Activated naive CD4-positive, alpha-beta T cell (primary cell): ENCODE measurements at regions not wholly inside any gene's neighbourhood (a gene's known extent, or its start where the extent isn't known, plus 50 kb on each side); places are given as distances from the start of the nearest gene placed in this dataset.

Experiments used
- DNase-seq, 4 experiments: peaks; one replicate each; lab custom pipeline; 2025; lab: John Stamatoyannopoulos, UW

DNA sequence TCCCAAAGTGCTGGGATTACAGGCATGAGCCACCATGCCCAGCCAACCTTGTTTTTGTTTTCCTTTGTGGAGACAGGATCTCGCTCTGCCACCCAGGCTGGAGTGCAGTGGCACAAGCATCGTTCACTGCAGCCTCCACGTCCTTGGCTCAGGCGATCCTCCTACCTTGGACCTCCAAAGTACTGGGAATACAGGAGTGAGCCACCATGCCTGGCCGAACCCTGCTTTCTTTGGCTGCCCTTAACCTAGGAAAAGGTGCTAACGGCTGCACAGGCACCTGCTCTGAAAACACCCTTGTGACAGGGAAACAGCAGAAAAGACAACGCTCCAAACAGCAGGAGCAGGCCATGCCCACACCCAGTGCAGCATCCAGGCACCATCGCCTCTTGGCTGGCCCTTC lies 71.9 kb downstream of the OAT start:
- no peak for DNase-seq

- DNase-seq: no peak
These were observed 73.2 kb downstream of the OAT start for GRCh38 chr10:124345521-124345920.

GRCh38 chr10:124344931-124345330 lies 73.8 kb downstream of the OAT start:
- DNase-seq: no peak

- no peak for DNase-seq
These were observed 74.5 kb downstream of the OAT start for GRCh38 chr10:124344266-124344590.

- DNase-seq: no peak
These were observed 75.1 kb downstream of the OAT start for GRCh38 chr10:124343351-124344265.

- no peak for DNase-seq
These were observed 75.9 kb downstream of the OAT start for GRCh38 chr10:124342821-124343170.

- no peak for DNase-seq
These were observed 76.4 kb downstream of the OAT start for GRCh38 chr10:124342136-124342820.

- DNase-seq: no peak
These were observed 77.0 kb downstream of the OAT start for GRCh38 chr10:124341768-124342135.

DNA sequence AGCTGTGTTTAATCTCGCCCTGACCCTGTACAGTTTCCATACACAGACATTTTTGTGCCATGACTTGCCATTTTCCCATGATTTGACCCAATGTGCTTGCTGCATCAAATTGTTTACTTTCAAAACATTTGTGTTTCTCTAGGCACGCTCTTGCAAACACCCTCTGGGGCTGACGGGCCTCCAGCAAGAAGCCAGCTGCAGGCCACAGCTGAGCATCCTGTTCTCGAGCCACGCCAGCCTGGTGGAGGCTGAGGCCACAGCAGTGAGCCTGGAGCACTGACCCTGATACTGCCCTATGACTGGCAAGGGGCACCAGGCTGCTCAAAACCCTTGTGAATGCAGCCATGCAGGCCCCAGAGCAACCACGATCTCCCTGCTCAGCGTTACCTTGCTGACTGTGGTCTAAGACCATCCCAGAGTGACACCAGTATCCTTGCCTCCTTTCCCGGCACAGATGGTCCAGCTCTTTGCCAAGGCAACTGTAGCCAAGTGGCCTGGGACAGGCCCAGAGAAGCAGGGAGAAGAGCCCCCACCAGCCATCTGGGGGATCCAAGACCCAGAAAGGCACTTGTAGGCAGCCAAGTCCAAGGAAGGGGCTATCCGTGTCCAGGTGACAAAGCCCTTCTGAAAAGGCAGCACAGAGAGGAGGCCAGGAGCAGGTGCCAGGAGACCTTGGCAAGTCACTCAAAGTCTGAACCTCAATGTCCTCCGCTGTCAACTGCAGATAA lies 78.5 kb downstream of the OAT start:
- no peak for DNase-seq

DNA sequence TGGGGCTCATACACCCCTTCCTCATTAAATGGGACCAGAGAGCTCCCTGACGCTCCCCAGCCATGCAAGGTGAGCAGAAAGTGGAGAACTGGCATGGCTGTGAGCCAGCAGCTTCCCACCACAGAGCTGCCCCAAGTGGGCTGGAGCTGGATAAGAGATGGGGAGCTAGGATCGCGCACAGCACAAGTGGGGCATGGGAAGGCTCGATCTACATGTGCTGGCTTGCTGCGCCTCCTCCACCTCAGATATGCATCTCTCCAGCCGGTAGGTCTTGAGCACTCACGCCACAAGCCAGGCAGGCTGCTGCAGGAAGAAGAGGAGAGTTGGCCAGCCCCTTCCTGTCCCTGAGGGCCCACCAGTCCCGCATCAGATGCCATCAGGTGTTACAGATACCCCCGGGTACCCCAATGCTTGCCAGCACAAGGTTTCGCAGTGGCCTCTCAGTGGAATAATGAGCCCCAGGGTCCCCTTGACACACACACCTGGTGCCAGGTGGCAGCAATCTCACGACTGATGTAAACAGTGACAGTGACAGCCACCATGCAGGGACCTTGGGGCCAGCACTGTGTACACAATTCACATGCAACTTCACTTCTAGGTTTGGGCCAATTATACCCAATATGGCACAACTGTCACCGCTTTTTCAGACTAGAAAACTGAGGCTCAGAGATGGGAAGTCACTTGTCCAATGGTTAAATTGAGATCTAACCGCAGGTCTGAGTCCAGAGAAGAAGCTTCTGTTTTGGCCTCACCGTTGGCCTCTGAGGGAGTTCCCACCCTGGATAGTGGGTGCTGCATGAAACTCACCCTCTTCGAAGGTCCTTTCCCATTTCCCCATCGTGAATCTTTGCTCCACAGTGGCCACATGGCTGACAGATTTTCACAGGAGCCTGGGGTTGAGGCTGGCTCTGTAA lies 79.3 kb downstream of the OAT start:
- DNase-seq: no peak

GRCh38 chr10:124338276-124338925 lies 80.3 kb downstream of the OAT start:
- no peak for DNase-seq

DNA sequence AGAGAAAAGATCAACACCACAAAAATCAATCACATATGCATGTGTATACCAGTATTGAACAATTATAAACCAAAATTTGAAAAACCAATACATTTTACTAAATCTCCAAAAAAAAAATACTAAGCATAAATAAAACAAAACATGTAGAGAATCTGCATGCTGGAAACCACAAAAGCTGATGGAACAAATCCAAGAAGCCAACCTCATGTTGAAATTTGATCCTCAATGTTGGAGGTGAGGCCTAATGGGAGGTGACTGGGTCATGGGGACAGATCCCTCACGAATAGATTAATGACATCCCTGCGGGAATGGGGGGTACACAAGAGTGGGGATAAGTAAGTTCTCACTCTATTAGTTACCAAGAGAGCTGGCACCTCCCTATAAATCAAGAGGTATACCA lies 82.5 kb downstream of the OAT start:
- DNase-seq: no peak

DNA sequence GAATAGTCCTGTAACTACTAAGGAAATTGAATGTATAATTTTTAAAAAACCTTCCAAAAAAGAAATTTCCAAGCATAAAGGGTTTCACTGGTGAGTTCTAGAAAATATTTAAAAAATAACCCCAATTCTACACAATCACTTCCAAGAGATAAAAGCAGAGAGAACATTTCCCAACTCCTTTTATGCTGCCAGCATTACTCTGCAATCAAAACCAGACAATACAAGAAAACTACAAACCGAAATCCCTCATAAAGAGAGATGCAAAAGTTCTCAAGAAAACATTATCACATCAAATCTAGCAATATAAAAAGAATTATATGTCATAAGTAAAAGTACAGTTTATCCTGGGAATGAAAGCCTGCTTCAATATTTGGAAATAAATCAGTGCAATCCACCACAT lies 84.8 kb downstream of the OAT start:
- no peak for DNase-seq

DNA sequence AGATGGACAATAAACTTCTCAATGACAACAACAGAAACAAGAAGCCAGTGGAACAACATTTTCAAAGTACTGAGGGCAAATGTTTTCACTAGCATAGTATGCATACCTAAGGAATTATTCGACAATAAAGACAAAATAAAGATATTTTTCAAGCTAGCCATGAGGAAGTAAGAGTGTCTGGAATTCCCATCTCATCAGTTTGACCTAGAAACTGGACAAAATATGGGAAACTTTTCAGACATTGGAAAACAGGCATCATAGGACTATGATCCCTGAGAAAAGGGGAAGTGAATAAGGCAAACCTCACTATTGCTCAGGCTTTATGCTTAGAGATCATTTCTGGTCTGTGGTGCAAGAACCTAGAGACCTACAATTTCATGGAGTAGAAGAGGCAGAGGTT lies 86.3 kb downstream of the OAT start:
- no peak for DNase-seq

GRCh38 chr10:124329941-124330340 lies 88.8 kb downstream of the OAT start:
- no peak for DNase-seq

- DNase-seq: no peak
These were observed 89.4 kb downstream of the OAT start for GRCh38 chr10:124329362-124329761.

DNA sequence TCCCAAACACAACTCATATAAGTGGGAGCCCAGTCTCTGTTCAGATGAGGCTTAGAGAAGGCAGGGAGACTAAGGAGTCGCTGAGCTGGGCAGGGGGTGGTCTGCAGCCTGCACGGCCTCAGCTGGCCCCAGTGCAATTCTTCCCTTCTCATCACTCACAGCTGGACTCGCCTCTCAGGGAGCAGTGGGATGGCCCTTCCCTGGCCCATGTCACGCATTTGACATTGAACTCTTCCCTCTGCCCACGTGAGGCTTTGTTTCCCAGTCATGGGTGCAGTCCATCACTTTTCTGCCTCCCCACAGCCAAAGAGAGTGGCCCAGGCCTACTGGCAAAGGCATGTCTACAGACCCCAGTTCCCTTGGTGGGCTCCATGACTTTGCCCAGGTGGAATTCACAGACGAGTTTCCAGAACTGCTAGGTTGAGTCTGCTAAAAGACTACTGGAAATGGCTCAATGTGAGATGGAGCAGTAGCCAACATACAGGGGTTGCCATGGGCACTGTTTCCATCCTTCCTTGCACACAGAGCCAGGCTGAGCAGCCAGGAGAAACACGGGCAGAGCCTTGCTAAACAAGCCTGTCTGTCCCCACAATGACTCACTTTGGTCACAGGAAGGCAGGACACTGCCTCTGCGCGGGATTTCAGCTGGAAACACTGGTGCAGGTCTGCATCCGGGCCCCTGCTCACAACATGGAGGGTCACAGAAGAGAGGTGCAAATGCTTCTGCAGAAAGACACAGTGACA lies 90.1 kb downstream of the OAT start:
- DNase-seq: no peak

GRCh38 chr10:124325998-124326636 lies 92.6 kb downstream of the OAT start:
- no peak for DNase-seq

DNA sequence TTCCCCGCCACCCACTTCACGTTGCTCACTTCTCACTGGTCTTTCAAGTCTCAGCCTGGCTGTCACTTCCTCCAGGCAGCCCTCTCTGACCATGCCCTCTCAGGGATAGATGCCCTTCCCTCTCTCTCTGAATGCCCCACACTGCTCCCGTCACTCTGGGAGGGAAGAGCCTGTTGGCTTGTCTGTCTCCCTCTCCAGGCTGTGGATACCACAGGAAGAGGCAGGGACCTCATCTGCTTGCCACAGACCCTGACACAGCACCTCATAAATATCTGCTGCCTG lies 93.1 kb downstream of the OAT start:
- no peak for DNase-seq

GRCh38 chr10:124324856-124325632 lies 93.7 kb downstream of the OAT start:
- no peak for DNase-seq
